Ascending aorta (tissue), 2 donors: ENCODE measurements at regions not wholly inside any gene's neighbourhood (a gene's known extent, or its start where the extent isn't known, plus 50 kb on each side); places are given as distances from the start of the nearest gene placed in this dataset.

ENCODE experiments used
- DNase-seq, 2 donors: peaks; one replicate each; pipeline ENCODE4 v3.0.0-alpha.2; 2019; ENCODE audit warnings: low spot score in 2 of 2
- H3K27ac ChIP-seq, 2 donors: fragments of 200-600 bp; sonication (generic); one replicate each; pipeline ENCODE4 v1.5.1; 2016 to 2017; ENCODE audit warnings: mild to moderate bottlenecking in 1 of 2
- H3K27me3 ChIP-seq: fragments of 200-600 bp; sonication (generic); one replicate; pipeline ENCODE4 v1.5.1; 2017
- H3K36me3 ChIP-seq, 2 donors: fragments of 200-600 bp; sonication (generic); one replicate each; pipeline ENCODE4 v1.5.1; 2016
- H3K4me1 ChIP-seq, 2 donors: fragments of 200-600 bp; sonication (generic); one replicate each; pipeline ENCODE4 v1.5.1; 2016 to 2017; ENCODE audit warnings: mild to moderate bottlenecking in 1 of 2
- H3K4me3 ChIP-seq, 2 donors: fragments of 200-600 bp; sonication (generic); one replicate each; pipeline ENCODE4 v1.5.1; 2016 to 2017; ENCODE audit warnings: mild to moderate bottlenecking in 1 of 2
- H3K9me3 ChIP-seq, 2 donors: fragments of 200-600 bp; sonication (generic); one replicate each; pipeline ENCODE4 v1.5.1; 2016
- CTCF ChIP-seq, 3 experiments: fragments of 200-600 bp in 2 of 3; fragments of 450-650 bp in 1 of 3; sonication (generic) in 2 of 3; IDR thresholded peaks; one replicate each; pipeline ENCODE4 v1.5.1; 2016 to 2019; ENCODE audit warnings: antibody characterized with exemption in 3 of 3, mild to moderate bottlenecking in 1 of 3, moderate library complexity in 1 of 3
- intact Hi-C: fragments of 100-400 bp; cut with DNase I; formaldehyde crosslinking; loops from one replicate; pipeline ENCODE4 v1.15.1; 2023

GRCh38 chr2:126177479-126177878, 478.5 kb upstream of the GYPC start:
- H3K27ac ChIP-seq: no peak overlapping the region
- intact Hi-C loops: no loop called here
- H3K4me3 ChIP-seq: no peak overlapping the region
- DNase-seq: no peak
- no peaks in the 10 kb centered on the region for H3K4me1 ChIP-seq
- H3K27me3 ChIP-seq: no peaks in the 10 kb centered on the region
- H3K9me3 ChIP-seq: no peaks in the 10 kb centered on the region
- H3K36me3 ChIP-seq: no peaks in the 10 kb centered on the region
- no peak for TF ChIP-seq CTCF (IDR thresholded peaks at IDR 0.05)

DNA sequence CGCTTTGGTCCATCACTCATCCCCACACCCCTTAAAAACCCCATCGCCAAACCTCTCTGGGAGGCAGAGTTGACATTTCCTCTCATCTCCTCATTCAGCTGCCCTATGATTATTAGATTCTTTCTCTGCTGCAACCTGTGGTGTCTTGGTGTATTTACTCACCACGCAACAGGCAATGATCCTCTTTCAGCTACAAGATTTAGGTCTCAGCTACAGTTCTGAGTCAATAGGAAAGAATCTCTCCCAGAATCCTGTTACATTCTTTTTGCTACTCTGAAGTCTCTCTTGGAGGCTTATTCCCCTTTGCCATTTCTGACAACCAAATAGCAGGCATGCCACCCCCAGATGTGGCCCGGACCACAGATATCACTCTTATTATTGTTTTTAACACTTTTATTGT, 468.3 kb upstream of the GYPC start:
- no peak for DNase-seq
- Histone ChIP-seq H3K4me3 (no peak overlapping the region), H3K9me3 (no peaks in the 10 kb centered on the region), H3K36me3 (no peaks in the 10 kb centered on the region), H3K27ac (no peak overlapping the region), H3K27me3 (no peaks in the 10 kb centered on the region), H3K4me1 (no peaks in the 10 kb centered on the region)
- TF ChIP-seq CTCF (IDR thresholded peaks at IDR 0.05): no peak
- intact Hi-C loops: no loop called here

DNA sequence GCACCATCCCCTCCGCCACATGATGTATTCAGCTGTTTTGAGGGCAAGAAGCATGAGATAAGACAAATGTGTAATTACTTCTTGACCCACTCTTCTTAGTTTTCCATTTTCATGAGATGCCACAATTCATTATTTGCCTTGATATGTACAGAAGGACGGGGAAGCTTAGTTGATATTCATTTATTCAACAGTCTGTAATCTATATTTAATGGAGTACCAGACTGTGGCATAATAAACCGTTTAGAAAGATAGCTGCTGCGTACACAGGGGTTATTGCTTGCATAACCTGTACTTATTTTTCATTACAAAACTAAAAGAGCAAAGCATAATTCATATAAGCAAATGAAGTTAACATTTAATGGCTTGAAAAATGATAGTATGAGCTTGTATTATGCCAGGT, 466.4 kb upstream of the GYPC start:
- TF ChIP-seq CTCF (IDR thresholded peaks at IDR 0.05): no peak
- no peak overlapping the region for H3K4me3 ChIP-seq
- no peaks in the 10 kb centered on the region for H3K9me3 ChIP-seq
- no peak for DNase-seq
- no peaks in the 10 kb centered on the region for H3K4me1 ChIP-seq
- intact Hi-C loops: no loop called here
- no peaks in the 10 kb centered on the region for H3K27me3 ChIP-seq
- H3K27ac ChIP-seq: no peak overlapping the region
- H3K36me3 ChIP-seq: no peaks in the 10 kb centered on the region

- H3K4me3 ChIP-seq: no peak overlapping the region
- TF ChIP-seq CTCF (IDR thresholded peaks at IDR 0.05): no peak
- H3K36me3 ChIP-seq: no peaks in the 10 kb centered on the region
- H3K4me1 ChIP-seq: no peaks in the 10 kb centered on the region
- H3K27ac ChIP-seq: no peak overlapping the region
- H3K9me3 ChIP-seq: no peaks in the 10 kb centered on the region
- DNase-seq: no peak
- intact Hi-C loops: no loop called here
- no peaks in the 10 kb centered on the region for H3K27me3 ChIP-seq
Measured at GRCh38 chr2:126200538-126200937, 455.4 kb upstream of the GYPC start.

DNA sequence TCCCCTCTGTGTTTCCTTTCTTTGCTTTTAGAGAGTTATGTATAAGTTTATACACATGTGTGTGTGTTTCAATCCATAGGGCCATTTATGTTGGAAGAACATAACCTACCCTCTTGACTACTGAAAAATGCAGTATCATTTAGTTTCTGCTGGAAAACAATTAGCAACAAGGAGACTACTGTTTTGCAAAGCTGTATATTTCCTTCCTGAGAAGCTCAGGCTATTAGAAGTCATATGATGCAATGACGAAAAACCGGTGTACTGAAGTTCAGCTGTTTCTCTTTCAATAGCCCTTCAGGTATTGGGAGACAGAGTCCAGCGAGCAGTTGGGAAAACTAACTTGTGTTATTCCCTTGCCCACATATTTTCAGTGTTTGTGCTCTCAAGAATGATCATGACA, 447.7 kb upstream of the GYPC start:
- H3K27me3 ChIP-seq: no peaks in the 10 kb centered on the region
- no peak for TF ChIP-seq CTCF (IDR thresholded peaks at IDR 0.05)
- intact Hi-C loops: no loop called here

GRCh38 chr2:126212735-126213134, 443.2 kb upstream of the GYPC start:
- no peak for TF ChIP-seq CTCF (IDR thresholded peaks at IDR 0.05)
- no peaks in the 10 kb centered on the region for H3K4me1 ChIP-seq
- no peak overlapping the region for H3K27ac ChIP-seq
- intact Hi-C loops: no loop called here
- no peak for DNase-seq
- no peaks in the 10 kb centered on the region for H3K27me3 ChIP-seq
- no peaks in the 10 kb centered on the region for H3K9me3 ChIP-seq
- no peaks in the 10 kb centered on the region for H3K36me3 ChIP-seq
- no peak overlapping the region for H3K4me3 ChIP-seq

More for the DNA sequence above, 447.7 kb upstream of the GYPC start:
- Histone ChIP-seq H3K9me3 (no peaks in the 10 kb centered on the region), H3K36me3 (no peaks in the 10 kb centered on the region), H3K4me3 (no peak overlapping the region), H3K4me1 (no peaks in the 10 kb centered on the region), H3K27ac (no peak overlapping the region)
- DNase-seq: no peak
